Activated naive CD8-positive, alpha-beta T cell treated with anti-CD3 and anti-CD28 coated beads, Interleukin-2, amount 50 U/mL, for 24 hours (primary cell): ENCODE measurements at regions not wholly inside any gene's neighbourhood (a gene's known extent, or its start where the extent isn't known, plus 50 kb on each side); places are given as distances from the start of the nearest gene placed in this dataset.
A peak's percentile ranks its signal among the peaks of the same experiment; 100 is the strongest.

Experiments used
- ATAC-seq: fragments of 150-1000 bp; cut with Tn5 transposase; one replicate; pipeline ENCODE4 v1.10.0; 2021
- DNase-seq: peaks from one replicate; pipeline ENCODE4 v3.0.0; 2021
- H3K27ac Mint-ChIP-seq: one replicate; pipeline ENCODE4 v1.8.0; 2021; ENCODE audit warnings: mild to moderate bottlenecking, mixed read lengths
- H3K27me3 Mint-ChIP-seq: one replicate; pipeline ENCODE4 v1.8.0; 2021; ENCODE audit warnings: mixed read lengths
- H3K36me3 Mint-ChIP-seq: one replicate; pipeline ENCODE4 v1.8.0; 2021; ENCODE audit warnings: low read depth, mixed read lengths
- H3K4me1 Mint-ChIP-seq: one replicate; pipeline ENCODE4 v1.8.0; 2021; ENCODE audit warnings: mixed read lengths
- H3K4me3 Mint-ChIP-seq: one replicate; pipeline ENCODE4 v1.8.0; 2021; ENCODE audit warnings: mild to moderate bottlenecking, moderate library complexity, mixed read lengths
- H3K9me3 Mint-ChIP-seq: one replicate; pipeline ENCODE4 v1.8.0; 2021; ENCODE audit warnings: mixed read lengths

GRCh38 chr13:77480066-77480465 is 55.4 kb upstream of the SCEL start:
- Mint-ChIP-seq H3K27ac (no peak overlapping the region), H3K9me3 (no peaks in the 10 kb centered on the region), H3K36me3 (no peaks in the 10 kb centered on the region), H3K4me3 (no peak overlapping the region), H3K27me3 (peaks cover 4% of the 10 kb centered on the region), H3K4me1 (peaks cover 17% of the 10 kb centered on the region)
- DNase-seq, result no peak
- no peak for ATAC-seq

DNA sequence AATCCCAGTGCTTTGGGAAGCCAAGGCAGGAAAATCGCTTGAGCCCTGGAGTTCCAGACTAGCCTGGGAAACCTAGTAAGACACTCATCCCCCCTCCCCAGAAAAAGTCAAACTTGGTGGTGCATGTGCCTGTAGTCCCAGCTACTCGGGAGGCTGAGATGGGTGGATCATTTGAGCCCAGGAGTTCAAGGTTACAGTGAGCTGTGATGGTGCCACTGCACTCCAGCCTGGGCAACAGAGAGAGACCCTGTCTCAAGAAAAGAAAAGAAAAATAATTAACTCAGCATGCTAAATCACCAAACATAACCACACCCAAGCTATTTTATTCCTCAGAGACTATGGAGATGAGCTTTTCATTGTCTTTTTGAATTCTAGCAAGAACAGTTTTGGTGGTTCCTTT is 56.2 kb upstream of the SCEL start:
- no peaks in the 10 kb centered on the region for H3K36me3 Mint-ChIP-seq
- no peak for DNase-seq

DNA sequence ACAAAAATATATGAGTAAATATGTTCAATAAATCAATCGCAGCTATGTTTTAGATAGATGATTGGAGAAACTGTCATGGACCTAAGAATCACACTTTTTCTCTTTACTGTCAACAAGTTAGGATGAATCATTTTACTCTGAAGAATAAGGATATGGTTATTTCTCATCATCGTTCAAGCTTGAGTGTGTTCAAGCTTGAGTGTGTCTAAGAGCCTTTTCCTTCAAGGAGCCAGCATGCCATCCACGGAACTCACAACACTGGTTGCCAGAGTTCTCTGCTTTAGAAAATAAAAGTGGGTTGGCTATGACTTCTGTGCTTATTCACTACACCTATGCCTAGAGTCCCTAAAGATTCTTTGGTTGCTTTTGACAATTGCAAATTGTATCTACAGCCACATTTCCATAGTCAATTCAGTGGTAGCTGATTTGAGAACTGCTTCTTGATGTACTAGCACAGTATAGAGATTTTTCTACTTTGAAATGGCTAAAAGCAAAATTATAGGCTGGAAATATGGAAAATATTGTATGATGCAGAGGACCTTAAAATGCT is 58.1 kb upstream of the SCEL start:
- Mint-ChIP-seq H3K36me3 (no peaks in the 10 kb centered on the region), H3K27me3 (peaks cover 4% of the 10 kb centered on the region), H3K4me1 (peaks cover 17% of the 10 kb centered on the region), H3K27ac (no peak overlapping the region), H3K9me3 (peaks cover 4% of the 10 kb centered on the region), H3K4me3 (peak overlapping the region; percentile 80)
- DNase-seq (no peak), ATAC-seq (peak; percentile 31)

More for the DNA sequence above, 56.2 kb upstream of the SCEL start:
- Mint-ChIP-seq H3K4me3 (no peak overlapping the region), H3K27me3 (peaks cover 4% of the 10 kb centered on the region), H3K4me1 (peaks cover 17% of the 10 kb centered on the region), H3K27ac (no peak overlapping the region), H3K9me3 (peaks cover 4% of the 10 kb centered on the region)
- no peak for ATAC-seq

DNA sequence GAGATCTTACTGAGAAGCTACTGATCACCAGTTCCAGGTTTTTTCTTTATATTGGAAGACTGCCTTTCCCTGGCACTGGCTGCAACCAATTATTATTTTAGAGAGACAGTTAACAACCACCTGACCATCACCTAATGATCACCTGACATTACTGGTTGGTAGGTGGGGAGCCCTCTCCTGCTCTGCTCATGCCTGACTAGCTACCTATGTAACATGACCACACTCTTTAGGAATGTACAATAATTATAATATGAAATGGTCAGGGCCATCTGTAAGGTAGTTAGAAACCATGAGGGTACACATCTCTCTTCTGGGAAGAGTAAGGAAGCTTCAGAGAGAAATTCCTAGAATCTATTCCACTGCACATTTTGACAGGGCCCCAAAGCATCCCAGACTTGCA is 59.0 kb upstream of the SCEL start:
- Mint-ChIP-seq H3K4me1 (peaks cover 17% of the 10 kb centered on the region), H3K27ac (no peak overlapping the region), H3K4me3 (no peak overlapping the region), H3K27me3 (peaks cover 4% of the 10 kb centered on the region), H3K36me3 (no peaks in the 10 kb centered on the region), H3K9me3 (peaks cover 4% of the 10 kb centered on the region)
- DNase-seq (no peak), ATAC-seq (no peak)

- no peak for ATAC-seq
Observed at GRCh38 chr13:77475345-77476084, 60.0 kb upstream of the SCEL start.

GRCh38 chr13:77470986-77471385 is 64.5 kb upstream of the SCEL start:
- DNase-seq (no peak), ATAC-seq (no peak)
- Mint-ChIP-seq H3K4me3 (no peak overlapping the region), H3K36me3 (no peaks in the 10 kb centered on the region), H3K27me3 (no peaks in the 10 kb centered on the region), H3K27ac (no peak overlapping the region), H3K9me3 (peaks cover 4% of the 10 kb centered on the region), H3K4me1 (no peaks in the 10 kb centered on the region)

More at GRCh38 chr13:77475345-77476084, 60.0 kb upstream of the SCEL start:
- Mint-ChIP-seq H3K36me3 (no peaks in the 10 kb centered on the region), H3K27ac (no peak overlapping the region), H3K4me1 (peaks cover 17% of the 10 kb centered on the region), H3K4me3 (no peak overlapping the region), H3K9me3 (peaks cover 4% of the 10 kb centered on the region), H3K27me3 (peaks cover 4% of the 10 kb centered on the region)
- DNase-seq, result no peak

- DNase-seq (no peak), ATAC-seq (no peak)
- Mint-ChIP-seq H3K9me3 (no peaks in the 10 kb centered on the region), H3K36me3 (no peaks in the 10 kb centered on the region), H3K4me1 (no peaks in the 10 kb centered on the region), H3K27me3 (no peaks in the 10 kb centered on the region), H3K4me3 (no peak overlapping the region), H3K27ac (no peak overlapping the region)
Observed at GRCh38 chr13:77466753-77467422, 68.6 kb upstream of the SCEL start.

DNA sequence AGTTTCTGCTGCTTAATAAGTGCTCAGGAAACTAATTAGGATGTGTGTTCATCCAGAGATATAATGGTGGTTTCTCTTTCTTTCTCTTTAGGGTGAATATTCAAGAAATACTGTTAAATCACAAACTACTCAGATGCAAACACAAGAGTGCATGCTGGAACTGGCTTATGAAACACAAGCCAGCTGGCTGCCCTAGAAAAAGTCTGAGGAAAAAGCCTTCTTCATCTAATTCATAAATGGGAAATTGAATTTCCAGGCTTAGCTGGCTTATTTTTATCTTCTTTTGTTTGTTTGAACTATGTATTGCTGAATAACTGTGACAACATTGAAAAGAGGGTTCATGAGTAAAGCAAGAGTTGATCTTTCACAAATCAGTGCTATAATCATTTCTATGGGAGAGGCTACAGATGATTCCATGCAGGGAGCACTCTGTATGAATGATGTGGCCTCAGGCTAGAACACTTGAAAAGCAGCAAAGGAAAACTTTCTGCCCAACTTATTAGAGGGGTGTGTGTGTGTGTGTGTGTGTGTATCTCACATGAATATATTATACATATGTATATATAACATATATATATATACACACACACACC is 69.8 kb upstream of the SCEL start:
- H3K4me3 Mint-ChIP-seq, result no peak overlapping the region
- no peak for ATAC-seq
- H3K9me3 Mint-ChIP-seq, result no peaks in the 10 kb centered on the region
- no peak overlapping the region for H3K27ac Mint-ChIP-seq
- H3K4me1 Mint-ChIP-seq, result no peaks in the 10 kb centered on the region
- H3K27me3 Mint-ChIP-seq, result no peaks in the 10 kb centered on the region
- no peaks in the 10 kb centered on the region for H3K36me3 Mint-ChIP-seq
- no peak for DNase-seq

- ATAC-seq, result no peak
- no peaks in the 10 kb centered on the region for H3K9me3 Mint-ChIP-seq
Observed at GRCh38 chr13:77460195-77460594, 75.3 kb upstream of the SCEL start.

GRCh38 chr13:77459592-77459991 is 75.9 kb upstream of the SCEL start:
- Mint-ChIP-seq H3K27ac (no peak overlapping the region), H3K4me3 (no peak overlapping the region), H3K27me3 (no peaks in the 10 kb centered on the region), H3K9me3 (no peaks in the 10 kb centered on the region), H3K4me1 (no peaks in the 10 kb centered on the region), H3K36me3 (no peaks in the 10 kb centered on the region)
- DNase-seq (no peak), ATAC-seq (no peak)

More at GRCh38 chr13:77460195-77460594, 75.3 kb upstream of the SCEL start:
- H3K4me3 Mint-ChIP-seq, result no peak overlapping the region
- no peak for DNase-seq
- no peak overlapping the region for H3K27ac Mint-ChIP-seq
- no peaks in the 10 kb centered on the region for H3K27me3 Mint-ChIP-seq
- no peaks in the 10 kb centered on the region for H3K36me3 Mint-ChIP-seq
- H3K4me1 Mint-ChIP-seq, result no peaks in the 10 kb centered on the region

- Mint-ChIP-seq H3K4me3 (no peak overlapping the region), H3K27ac (no peak overlapping the region), H3K27me3 (no peaks in the 10 kb centered on the region), H3K4me1 (no peaks in the 10 kb centered on the region), H3K36me3 (no peaks in the 10 kb centered on the region), H3K9me3 (no peaks in the 10 kb centered on the region)
- DNase-seq, result no peak
- ATAC-seq, result no peak
Observed at GRCh38 chr13:77458736-77459135, 76.8 kb upstream of the SCEL start.

DNA sequence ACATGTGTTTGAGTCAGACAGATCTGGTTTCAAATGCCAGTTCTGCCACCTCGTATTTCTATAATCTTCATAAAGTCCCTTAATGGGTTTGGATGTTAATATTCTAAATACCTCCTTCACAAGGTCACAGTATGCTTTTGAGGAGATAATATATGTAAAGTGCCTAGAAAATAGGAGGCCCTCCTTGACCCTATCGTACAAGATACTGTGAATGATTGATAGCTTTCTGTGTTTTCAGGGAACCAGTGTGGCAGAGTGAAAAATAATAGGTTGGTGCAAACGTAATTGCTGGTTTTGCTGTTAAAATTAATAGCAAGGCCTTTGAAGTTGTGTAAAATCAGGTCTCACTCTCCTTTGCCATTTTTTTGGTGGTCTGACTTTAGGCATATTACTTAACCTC is 77.5 kb upstream of the SCEL start:
- Mint-ChIP-seq H3K27me3 (no peaks in the 10 kb centered on the region), H3K9me3 (no peaks in the 10 kb centered on the region), H3K36me3 (no peaks in the 10 kb centered on the region), H3K4me3 (no peak overlapping the region), H3K4me1 (no peaks in the 10 kb centered on the region), H3K27ac (no peak overlapping the region)
- ATAC-seq (no peak), DNase-seq (no peak)

DNA sequence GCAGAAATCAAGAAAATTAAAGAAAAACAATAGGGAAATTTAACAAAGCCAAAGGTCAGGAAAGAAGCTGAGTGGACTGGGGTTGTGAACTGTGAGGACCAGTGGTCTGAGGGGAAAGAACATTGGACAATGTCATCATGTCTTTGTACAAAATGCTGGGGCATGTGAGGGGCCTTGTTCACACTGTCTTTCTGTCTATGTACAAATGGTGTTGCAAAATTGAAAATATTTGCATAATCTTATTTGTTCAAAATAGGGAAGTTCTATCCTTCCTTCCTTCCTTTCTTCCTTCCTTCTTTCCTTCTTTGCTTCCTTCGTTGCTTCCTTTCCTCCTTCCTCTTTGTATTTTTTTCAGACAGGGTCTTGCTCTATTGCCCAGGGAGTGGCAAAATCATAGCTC is 79.2 kb upstream of the SCEL start:
- Mint-ChIP-seq H3K27ac (no peak overlapping the region), H3K27me3 (no peaks in the 10 kb centered on the region), H3K4me1 (no peaks in the 10 kb centered on the region), H3K36me3 (no peaks in the 10 kb centered on the region), H3K9me3 (no peaks in the 10 kb centered on the region), H3K4me3 (no peak overlapping the region)
- no peak for DNase-seq
- ATAC-seq, result no peak

GRCh38 chr13:77449265-77449664 is 86.2 kb upstream of the SCEL start:
- no peak for ATAC-seq
- no peaks in the 10 kb centered on the region for H3K9me3 Mint-ChIP-seq

GRCh38 chr13:77448689-77449088 is 86.8 kb upstream of the SCEL start:
- no peak for ATAC-seq
- Mint-ChIP-seq H3K27me3 (peaks cover 2% of the 10 kb centered on the region), H3K4me3 (no peak overlapping the region), H3K27ac (no peak overlapping the region), H3K36me3 (no peaks in the 10 kb centered on the region), H3K4me1 (no peaks in the 10 kb centered on the region), H3K9me3 (no peaks in the 10 kb centered on the region)
- DNase-seq, result no peak

More at GRCh38 chr13:77449265-77449664, 86.2 kb upstream of the SCEL start:
- Mint-ChIP-seq H3K27ac (no peak overlapping the region), H3K36me3 (no peaks in the 10 kb centered on the region), H3K4me1 (no peaks in the 10 kb centered on the region), H3K27me3 (peaks cover 2% of the 10 kb centered on the region), H3K4me3 (no peak overlapping the region)
- DNase-seq, result no peak
